HepG2 (cell line): ENCODE measurements at regions not wholly inside any gene's neighbourhood (a gene's known extent, or its start where the extent isn't known, plus 50 kb on each side); places are given as distances from the start of the nearest gene placed in this dataset.

Experiments
- ATAC-seq: fragments of 200-7000 bp; cut with Tn5 transposase; 3 replicates; pipeline ENCODE4 v1.9.1; 2020; ENCODE audit warnings: mild to moderate bottlenecking, moderate library complexity
- BruUV-seq: library from RNA; stranded (reverse); fragments of 400-500 nt; replicated peaks from 2 replicates; lab custom pipeline; 2021; lab: Mats Ljungman, UMichigan
- CTCF ChIA-PET: fragments of 300-600 bp; formaldehyde crosslinking; extraction: SDS; loops from one replicate; lab custom pipeline; 2021; ENCODE audit warnings: low total read pairs, inconsistent platforms, low intra/inter-chr PET ratio; lab: Yijun Ruan, JAX
- POLR2A ChIA-PET: fragments of 350-600 bp; sonication (Branson Sonifier 250); formaldehyde crosslinking; loops from one replicate; lab custom pipeline; 2020; ENCODE audit warnings: antibody characterized with exemption, inconsistent platforms; lab: Yijun Ruan, JAX
- DNase-seq: peaks from one replicate; pipeline ENCODE4 v3.0.0-alpha.2; 2015; ENCODE audit warnings: low spot score
- FAIRE-seq: peaks from 3 replicates; lab custom pipeline; 2011; peaks lifted over from hg19 to GRCh38; lab: Jason Lieb, UNC
- H2AFZ ChIP-seq: one replicate; pipeline ENCODE4 v1.6.1; 2011; ENCODE audit warnings: low read length, inconsistent platforms
- H3K27ac ChIP-seq: fragments of 300-600 bp; 3 replicates; pipeline ENCODE4 v1.8.0; 2011; ENCODE audit warnings: mixed run types, mild to moderate bottlenecking, mixed read lengths, low read length, inconsistent platforms; ENCODE audit not compliant: insufficient read depth; ENCODE audit errors: extremely low read length
- H3K27me3 ChIP-seq, 2 experiments: fragments of 200-600 bp in 1 of 2; 2 replicates in 1 of 2; 3 replicates in 1 of 2; pipeline versions ENCODE4 v1.6.0 to v1.8.0; 2011; ENCODE audit warnings: low read length in 2 of 2, mild to moderate bottlenecking in 2 of 2, moderate library complexity in 2 of 2, inconsistent platforms in 1 of 2; ENCODE audit not compliant: insufficient read depth in 2 of 2, control insufficient read depth in 1 of 2
- H3K36me3 ChIP-seq, 2 experiments: fragments of 200-600 bp in 1 of 2; replicated peaks in 1 of 2; 2 replicates in 1 of 2; 3 replicates in 1 of 2; pipeline versions ENCODE4 v1.5.1 to v1.8.0; 2011; ENCODE audit warnings: low read length in 2 of 2, inconsistent platforms in 1 of 2; ENCODE audit not compliant: insufficient read depth in 2 of 2, control insufficient read depth in 1 of 2
- H3K4me1 ChIP-seq: 2 replicates; pipeline ENCODE4 v1.5.1; 2012; ENCODE audit warnings: low read length, inconsistent platforms; ENCODE audit not compliant: insufficient read depth
- H3K4me2 ChIP-seq: 2 replicates; pipeline ENCODE4 v1.6.0; 2011; ENCODE audit warnings: low read depth, low read length, inconsistent platforms
- H3K4me3 ChIP-seq, 3 experiments: fragments of 200-600 bp in 1 of 3; sonication (generic), shearing (Covaris generic) in 1 of 3; replicated peaks in 1 of 3; 2 replicates each; pipeline ENCODE4 v1.5.1; 2011 to 2016; ENCODE audit warnings: low read length in 3 of 3, inconsistent platforms in 2 of 3, low read depth in 2 of 3, mild to moderate bottlenecking in 2 of 3, control low read depth in 1 of 3, mixed read lengths in 1 of 3; ENCODE audit not compliant: insufficient read depth in 1 of 3
- H3K79me2 ChIP-seq: one replicate; pipeline ENCODE4 v1.6.1; 2011; ENCODE audit warnings: low read length, inconsistent platforms; ENCODE audit not compliant: insufficient read depth
- H3K9ac ChIP-seq: 2 replicates; pipeline ENCODE4 v1.6.0; 2011; ENCODE audit warnings: mild to moderate bottlenecking, low read depth, low read length, inconsistent platforms; ENCODE audit not compliant: insufficient read depth
- H3K9me3 ChIP-seq: 2 replicates; pipeline ENCODE4 v1.5.1; 2012; ENCODE audit warnings: mild to moderate bottlenecking, low read length
- H4K20me1 ChIP-seq: 2 replicates; pipeline ENCODE4 v1.6.0; 2011; ENCODE audit warnings: inconsistent platforms, mild to moderate bottlenecking, low read length, moderate library complexity; ENCODE audit not compliant: insufficient read depth
- AGO2 ChIP-seq: fragments of 200-400 bp; formaldehyde crosslinking; optimal IDR thresholded peaks from 2 replicates; pipeline ENCODE3; 2017; ENCODE audit warnings: mild to moderate bottlenecking, low read depth, low read length, moderate library complexity
- ISL2 ChIP-seq: sonication (generic); formaldehyde crosslinking; IDR thresholded peaks from 2 replicates; pipeline ENCODE4 v1.5.0; 2020; ENCODE audit warnings: missing genetic modification reagents
- KAT2B ChIP-seq: fragments of 150-350 bp; IDR thresholded peaks from 2 replicates; pipeline ENCODE4 v1.6.1; 2014; ENCODE audit warnings: low read depth, low read length, borderline replicate concordance
- SOX13 ChIP-seq, 3 experiments: fragments of 450-650 bp in 1 of 3; sonication (generic) in 1 of 3; formaldehyde crosslinking in 1 of 3; IDR thresholded peaks in 2 of 3; conservative IDR thresholded peaks in 1 of 3; 2 replicates each; pipeline versions ENCODE4 v1.5.0 to v1.6.1; 2016 to 2020; ENCODE audit warnings: antibody characterized with exemption in 1 of 3, mild to moderate bottlenecking in 1 of 3, missing compliant biosample characterization in 1 of 3, missing genetic modification reagents in 1 of 3, moderate library complexity in 1 of 3
- THYN1 ChIP-seq: sonication (generic); formaldehyde crosslinking; IDR thresholded peaks from 2 replicates; pipeline ENCODE4 v1.8.1; 2023; ENCODE audit warnings: low read depth, mild to moderate bottlenecking, moderate library complexity, missing genetic modification reagents, borderline replicate concordance
- TSC22D2 ChIP-seq: sonication (generic); formaldehyde crosslinking; IDR thresholded peaks from 2 replicates; pipeline ENCODE4 v1.5.1; 2020; ENCODE audit warnings: missing genetic modification reagents, mild to moderate bottlenecking, borderline replicate concordance
- ZIK1 ChIP-seq: sonication (generic); formaldehyde crosslinking; IDR thresholded peaks from 2 replicates; pipeline ENCODE4 v1.5.0; 2020; ENCODE audit warnings: mild to moderate bottlenecking, low read depth, missing genetic modification reagents, borderline replicate concordance
- ZKSCAN1 ChIP-seq: fragments of 150-350 bp; IDR thresholded peaks from 2 replicates; pipeline ENCODE4 v1.6.1; 2014; ENCODE audit warnings: low read length
- WGBS: methylation state at CpG from one replicate; pipeline ENCODE4 v1.1.6; 2017; ENCODE audit warnings: low lambda C conversion rate; 5-methylcytosine and 5-hydroxymethylcytosine counted together
- in situ Hi-C: cut with HindIII; loops from 2 replicates; pipeline ENCODE4 v1.10.0; 2017; ENCODE audit warnings: low pct_unique_long_range_greater_than_20kb; ENCODE audit not compliant: extremely low pct_ligation_motif_present
- intact Hi-C: fragments of 100-400 bp; cut with micrococcal nuclease; formaldehyde crosslinking; loops from one replicate; pipeline ENCODE4 v1.10.0; 2022; ENCODE audit not compliant: unreplicated experiment
- TF ChIP-seq, protein P1 (sequence below): IDR thresholded peaks from 2 replicates; pipeline ENCODE4 v1.6.1; 2018; ENCODE audit warnings: missing genetic modification reagents, mild to moderate bottlenecking, missing compliant biosample characterization
- TF ChIP-seq, protein P2 (sequence below): sonication (generic); formaldehyde crosslinking; IDR thresholded peaks from 2 replicates; pipeline ENCODE4 v1.4.0; 2020; ENCODE audit warnings: mild to moderate bottlenecking, missing genetic modification reagents, borderline replicate concordance
- TF ChIP-seq, protein P3 (sequence below): sonication (generic); formaldehyde crosslinking; IDR thresholded peaks from 2 replicates; pipeline ENCODE4 v1.9.0; 2021; ENCODE audit warnings: missing genetic modification reagents, mild to moderate bottlenecking, borderline replicate concordance

DNA sequence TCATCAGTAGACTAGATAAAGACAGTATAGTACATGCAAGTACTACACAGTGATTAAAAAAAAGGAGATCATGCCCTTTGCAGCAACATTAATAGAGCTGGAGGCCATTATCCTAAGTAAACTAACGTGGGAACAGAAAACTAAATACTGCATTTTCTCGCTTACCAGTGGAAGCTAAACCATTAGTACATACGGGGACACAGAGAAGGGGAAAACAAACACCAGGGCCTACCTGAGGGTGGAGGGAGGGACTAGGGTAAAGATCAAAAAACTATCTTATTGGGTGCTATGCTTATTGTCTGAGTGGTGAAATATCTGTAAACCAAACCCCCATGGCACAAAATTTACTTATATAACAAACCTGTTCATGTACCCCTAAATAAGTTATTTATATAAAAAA, 836.9 kb downstream of the SH3BGRL start:
- no peak overlapping the region for H3K4me3 ChIP-seq
- no peaks in the 10 kb centered on the region for H3K4me1 ChIP-seq
- ChIA-PET POLR2A (no interaction called here), CTCF (no interaction called here)
- no peak for DNase-seq
- in situ Hi-C loops, result no loop called here
- no peaks in the 10 kb centered on the region for H3K27me3 ChIP-seq
- no peak overlapping the region for H3K9ac ChIP-seq
- BruUV-seq, result no TSS peak
- H3K36me3 ChIP-seq, result no peaks in the 10 kb centered on the region
- no peak for FAIRE-seq
- H3K27ac ChIP-seq, result no peak overlapping the region
- H3K9me3 ChIP-seq, result peaks cover 17% of the 10 kb centered on the region; the same call in 1 of the 2 replicates
- no peak for TF ChIP-seq AGO2
- H2AFZ ChIP-seq, result no peak overlapping the region
- no peaks in the 10 kb centered on the region for H3K79me2 ChIP-seq
- WGBS, result 0% methylated on average over 3 of the region's 3 CpGs
- no peaks in the 10 kb centered on the region for H4K20me1 ChIP-seq
- ATAC-seq, result no peak
- no peak overlapping the region for H3K4me2 ChIP-seq
- intact Hi-C loops, result no loop called here

DNA sequence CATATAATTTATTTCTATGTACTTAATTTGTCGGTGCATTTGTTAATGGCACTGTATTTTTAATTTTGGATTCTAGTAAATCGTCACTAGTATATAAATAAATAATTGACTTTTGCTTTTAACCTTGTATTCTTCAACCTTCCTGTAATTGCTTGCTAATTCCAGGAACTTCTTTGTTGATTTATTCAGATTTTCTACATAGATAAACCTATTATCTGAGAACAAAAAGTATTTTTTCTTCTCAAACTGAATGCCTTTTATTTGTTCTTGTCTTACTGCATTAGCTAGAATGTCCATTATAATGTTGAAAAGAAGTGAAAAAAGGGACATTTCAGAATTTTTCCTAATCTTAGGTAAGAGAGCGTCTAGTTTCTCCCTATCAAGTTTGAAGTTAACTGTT, 839.1 kb downstream of the SH3BGRL start:
- Histone ChIP-seq H3K27me3 (no peaks in the 10 kb centered on the region), H3K9me3 (peaks cover 27% of the 10 kb centered on the region; the same call in 1 of the 2 replicates), H3K4me1 (no peaks in the 10 kb centered on the region), H2AFZ (no peak overlapping the region), H4K20me1 (no peaks in the 10 kb centered on the region), H3K4me2 (no peak overlapping the region), H3K27ac (no peak overlapping the region), H3K4me3 (no peak overlapping the region), H3K9ac (no peak overlapping the region), H3K79me2 (no peaks in the 10 kb centered on the region), H3K36me3 (no peaks in the 10 kb centered on the region)
- ChIA-PET CTCF (no interaction called here), POLR2A (no interaction called here)
- DNase-seq, result no peak
- in situ Hi-C loops (no loop called here), intact Hi-C loops (no loop called here)
- FAIRE-seq, result no peak
- BruUV-seq, result no TSS peak
- 4% methylated on average over 3 of the region's 3 CpGs for WGBS
- ATAC-seq, result no peak
- TF ChIP-seq KAT2B, result no peak
- no peak for TF ChIP-seq ZKSCAN1
- TF ChIP-seq, protein P1, sequence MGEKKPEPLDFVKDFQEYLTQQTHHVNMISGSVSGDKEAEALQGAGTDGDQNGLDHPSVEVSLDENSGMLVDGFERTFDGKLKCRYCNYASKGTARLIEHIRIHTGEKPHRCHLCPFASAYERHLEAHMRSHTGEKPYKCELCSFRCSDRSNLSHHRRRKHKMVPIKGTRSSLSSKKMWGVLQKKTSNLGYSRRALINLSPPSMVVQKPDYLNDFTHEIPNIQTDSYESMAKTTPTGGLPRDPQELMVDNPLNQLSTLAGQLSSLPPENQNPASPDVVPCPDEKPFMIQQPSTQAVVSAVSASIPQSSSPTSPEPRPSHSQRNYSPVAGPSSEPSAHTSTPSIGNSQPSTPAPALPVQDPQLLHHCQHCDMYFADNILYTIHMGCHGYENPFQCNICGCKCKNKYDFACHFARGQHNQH, result no peak
- TF ChIP-seq TSC22D2, result no peak
- no peak for TF ChIP-seq SOX13 (IDR thresholded peaks at IDR 0.05)
- TF ChIP-seq SOX13 (CRISPR knock-in tag; conservative IDR thresholded peaks at IDR 0.05 in 1 of 2, IDR thresholded peaks at IDR 0.05 in 1 of 2), result no peak
- TF ChIP-seq, protein P2, sequence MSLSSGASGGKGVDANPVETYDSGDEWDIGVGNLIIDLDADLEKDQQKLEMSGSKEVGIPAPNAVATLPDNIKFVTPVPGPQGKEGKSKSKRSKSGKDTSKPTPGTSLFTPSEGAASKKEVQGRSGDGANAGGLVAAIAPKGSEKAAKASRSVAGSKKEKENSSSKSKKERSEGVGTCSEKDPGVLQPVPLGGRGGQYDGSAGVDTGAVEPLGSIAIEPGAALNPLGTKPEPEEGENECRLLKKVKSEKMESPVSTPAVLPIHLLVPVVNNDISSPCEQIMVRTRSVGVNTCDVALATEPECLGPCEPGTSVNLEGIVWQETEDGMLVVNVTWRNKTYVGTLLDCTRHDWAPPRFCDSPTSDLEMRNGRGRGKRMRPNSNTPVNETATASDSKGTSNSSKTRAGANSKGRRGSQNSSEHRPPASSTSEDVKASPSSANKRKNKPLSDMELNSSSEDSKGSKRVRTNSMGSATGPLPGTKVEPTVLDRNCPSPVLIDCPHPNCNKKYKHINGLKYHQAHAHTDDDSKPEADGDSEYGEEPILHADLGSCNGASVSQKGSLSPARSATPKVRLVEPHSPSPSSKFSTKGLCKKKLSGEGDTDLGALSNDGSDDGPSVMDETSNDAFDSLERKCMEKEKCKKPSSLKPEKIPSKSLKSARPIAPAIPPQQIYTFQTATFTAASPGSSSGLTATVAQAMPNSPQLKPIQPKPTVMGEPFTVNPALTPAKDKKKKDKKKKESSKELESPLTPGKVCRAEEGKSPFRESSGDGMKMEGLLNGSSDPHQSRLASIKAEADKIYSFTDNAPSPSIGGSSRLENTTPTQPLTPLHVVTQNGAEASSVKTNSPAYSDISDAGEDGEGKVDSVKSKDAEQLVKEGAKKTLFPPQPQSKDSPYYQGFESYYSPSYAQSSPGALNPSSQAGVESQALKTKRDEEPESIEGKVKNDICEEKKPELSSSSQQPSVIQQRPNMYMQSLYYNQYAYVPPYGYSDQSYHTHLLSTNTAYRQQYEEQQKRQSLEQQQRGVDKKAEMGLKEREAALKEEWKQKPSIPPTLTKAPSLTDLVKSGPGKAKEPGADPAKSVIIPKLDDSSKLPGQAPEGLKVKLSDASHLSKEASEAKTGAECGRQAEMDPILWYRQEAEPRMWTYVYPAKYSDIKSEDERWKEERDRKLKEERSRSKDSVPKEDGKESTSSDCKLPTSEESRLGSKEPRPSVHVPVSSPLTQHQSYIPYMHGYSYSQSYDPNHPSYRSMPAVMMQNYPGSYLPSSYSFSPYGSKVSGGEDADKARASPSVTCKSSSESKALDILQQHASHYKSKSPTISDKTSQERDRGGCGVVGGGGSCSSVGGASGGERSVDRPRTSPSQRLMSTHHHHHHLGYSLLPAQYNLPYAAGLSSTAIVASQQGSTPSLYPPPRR (CRISPR knock-in tag), result no peak
- TF ChIP-seq ZIK1 (CRISPR knock-in tag), result no peak
- no peak for TF ChIP-seq THYN1 (CRISPR knock-in tag)
- TF ChIP-seq, protein P3, sequence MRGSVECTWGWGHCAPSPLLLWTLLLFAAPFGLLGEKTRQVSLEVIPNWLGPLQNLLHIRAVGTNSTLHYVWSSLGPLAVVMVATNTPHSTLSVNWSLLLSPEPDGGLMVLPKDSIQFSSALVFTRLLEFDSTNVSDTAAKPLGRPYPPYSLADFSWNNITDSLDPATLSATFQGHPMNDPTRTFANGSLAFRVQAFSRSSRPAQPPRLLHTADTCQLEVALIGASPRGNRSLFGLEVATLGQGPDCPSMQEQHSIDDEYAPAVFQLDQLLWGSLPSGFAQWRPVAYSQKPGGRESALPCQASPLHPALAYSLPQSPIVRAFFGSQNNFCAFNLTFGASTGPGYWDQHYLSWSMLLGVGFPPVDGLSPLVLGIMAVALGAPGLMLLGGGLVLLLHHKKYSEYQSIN (CRISPR knock-in tag), result no peak
- TF ChIP-seq ISL2, result no peak
